Eye (tissue), 1 donor: ENCODE measurements at regions not wholly inside any gene's neighbourhood (a gene's known extent, or its start where the extent isn't known, plus 50 kb on each side); places are given as distances from the start of the nearest gene placed in this dataset.
A peak's percentile ranks its signal among the peaks of the same experiment; 100 is the strongest.

Source experiments
- DNase-seq: peaks from one replicate; pipeline ENCODE4 v3.0.0-alpha.2; 2015

GRCh38 chr3:78161736-78162135 is 1121.8 kb downstream of the ROBO2 start:
- DNase-seq = no peak

- no peak for DNase-seq
These were observed 1123.5 kb downstream of the ROBO2 start for GRCh38 chr3:78163379-78163778.

GRCh38 chr3:78165876-78166275 is 1126.0 kb downstream of the ROBO2 start:
- DNase-seq = no peak

DNA sequence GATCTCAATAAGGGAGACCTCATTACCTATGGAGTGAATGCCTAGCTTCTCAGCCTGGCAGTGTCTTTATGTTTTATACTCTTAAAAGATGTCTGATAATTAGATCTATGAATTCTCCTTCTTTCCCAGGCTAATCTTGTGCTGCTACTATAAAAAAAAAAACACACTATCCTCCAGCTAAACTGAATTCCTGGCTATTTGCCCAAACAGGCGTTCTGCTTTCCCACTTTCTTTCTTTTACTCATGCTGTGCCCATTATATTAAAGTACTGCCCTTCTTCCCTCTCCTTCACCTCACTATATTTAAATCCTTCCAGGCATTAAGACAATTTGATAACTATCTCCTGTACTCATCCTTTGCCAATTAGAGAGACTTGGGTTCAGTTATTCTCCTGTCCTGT is 1134.9 kb downstream of the ROBO2 start:
- DNase-seq = peak; percentile 28

DNA sequence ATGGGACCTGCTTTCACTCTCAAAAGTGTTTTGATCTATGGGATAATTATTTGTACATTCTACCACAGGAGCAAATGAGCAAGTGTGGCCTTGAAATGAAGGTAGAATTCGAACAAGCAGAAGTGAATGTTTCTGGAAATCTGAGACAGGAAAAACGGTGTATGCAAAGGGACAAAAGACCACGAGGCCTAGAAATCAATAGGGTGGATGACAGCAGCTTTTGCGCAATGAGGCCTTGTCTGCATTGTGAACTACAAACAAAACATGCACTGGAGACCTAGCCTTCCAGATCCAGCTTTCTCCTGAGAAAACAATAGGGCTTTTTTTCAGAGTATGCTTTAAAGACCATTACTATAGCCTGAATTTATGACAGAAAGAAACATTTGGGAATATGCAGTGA is 1137.0 kb downstream of the ROBO2 start:
- no peak for DNase-seq

- no peak for DNase-seq
These were observed 1137.9 kb downstream of the ROBO2 start for GRCh38 chr3:78177780-78178179.

GRCh38 chr3:78178209-78178608 is 1138.3 kb downstream of the ROBO2 start:
- DNase-seq = no peak

- DNase-seq = no peak
These were observed 1139.0 kb downstream of the ROBO2 start for GRCh38 chr3:78178740-78179363.

- no peak for DNase-seq
These were observed 1144.2 kb downstream of the ROBO2 start for GRCh38 chr3:78183906-78184599.

GRCh38 chr3:78186404-78186803 is 1146.5 kb downstream of the ROBO2 start:
- DNase-seq = no peak

GRCh38 chr3:78201091-78201490 is 1161.2 kb downstream of the ROBO2 start:
- no peak for DNase-seq

- peak; percentile 57 for DNase-seq
These were observed 1165.1 kb downstream of the ROBO2 start for GRCh38 chr3:78204977-78205376.

DNA sequence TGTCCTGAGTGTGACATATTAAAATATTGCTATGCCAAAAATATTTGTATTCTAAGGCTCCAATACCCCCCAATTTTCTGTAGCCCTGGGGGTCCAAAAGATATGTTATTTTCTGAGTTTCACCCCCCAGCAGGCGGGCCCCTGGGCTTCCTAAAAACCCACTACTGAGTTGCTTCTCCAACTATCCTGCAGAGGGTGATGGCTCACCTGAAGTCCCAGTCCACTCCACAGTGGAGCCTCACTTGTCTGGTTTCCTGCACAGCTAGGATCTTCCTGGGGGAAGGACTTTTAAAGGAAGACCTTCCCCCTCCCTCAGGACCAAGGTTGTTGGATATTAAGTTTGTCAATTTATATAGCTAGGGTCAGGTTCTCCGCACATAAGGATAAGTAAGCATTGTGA is 1181.4 kb downstream of the ROBO2 start:
- DNase-seq = no peak

DNA sequence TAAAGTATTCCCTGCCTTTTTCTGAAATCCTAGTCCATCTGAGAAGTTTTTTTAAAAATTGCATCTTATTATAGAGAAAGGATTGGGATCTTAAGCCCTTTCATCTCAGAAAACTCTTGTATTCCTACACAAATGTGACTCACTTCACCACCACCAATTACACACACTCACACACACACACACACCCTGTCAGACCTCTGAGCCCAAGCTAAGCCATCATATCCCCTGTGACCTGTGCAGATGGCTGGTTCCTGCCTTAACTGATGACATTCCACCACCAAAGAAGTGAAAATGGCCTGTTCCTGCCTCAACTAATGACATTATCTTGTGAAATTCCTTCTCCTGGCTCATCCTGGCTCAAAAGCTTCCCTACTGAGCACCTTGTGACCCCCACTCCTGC is 1181.9 kb downstream of the ROBO2 start:
- no peak for DNase-seq

GRCh38 chr3:78235841-78236240 is 1195.9 kb downstream of the ROBO2 start:
- no peak for DNase-seq

DNA sequence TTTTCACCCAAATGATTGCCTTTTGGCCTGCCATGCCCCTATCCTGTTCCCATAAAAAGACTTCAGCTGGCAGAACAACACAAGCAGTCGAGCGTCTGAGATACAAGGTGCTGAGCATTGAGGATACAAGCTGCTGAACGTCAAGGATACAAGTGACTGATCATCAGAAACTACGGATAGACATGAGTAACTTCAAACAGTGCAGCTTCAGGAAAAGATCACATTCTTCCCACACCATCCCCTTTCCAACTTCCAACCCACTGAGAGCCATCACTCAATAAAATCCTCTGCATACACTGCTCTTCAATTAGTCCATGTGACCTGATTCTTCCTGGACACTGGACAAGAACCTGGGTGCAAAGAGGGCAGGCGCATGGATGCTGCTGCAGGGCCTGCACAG is 1198.9 kb downstream of the ROBO2 start:
- DNase-seq = no peak

DNA sequence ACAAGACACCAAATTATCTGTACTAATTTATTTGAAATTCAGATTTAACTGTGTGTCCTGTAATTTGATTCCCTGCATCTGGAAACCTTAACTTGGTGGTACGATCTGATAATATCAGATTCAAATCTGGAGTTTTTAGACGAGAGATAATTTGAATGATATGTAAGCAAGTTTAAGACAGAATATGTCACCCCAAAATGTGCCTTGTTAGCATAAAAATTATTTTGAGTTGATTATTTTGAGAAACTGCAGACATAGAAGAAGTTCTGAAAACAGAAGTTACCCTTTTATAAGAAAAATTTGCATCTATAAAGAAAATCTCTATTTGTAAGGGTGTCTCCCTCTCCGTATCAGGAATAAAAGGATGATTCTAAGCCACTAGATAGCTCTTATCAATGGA is 1202.8 kb downstream of the ROBO2 start:
- no peak for DNase-seq

DNA sequence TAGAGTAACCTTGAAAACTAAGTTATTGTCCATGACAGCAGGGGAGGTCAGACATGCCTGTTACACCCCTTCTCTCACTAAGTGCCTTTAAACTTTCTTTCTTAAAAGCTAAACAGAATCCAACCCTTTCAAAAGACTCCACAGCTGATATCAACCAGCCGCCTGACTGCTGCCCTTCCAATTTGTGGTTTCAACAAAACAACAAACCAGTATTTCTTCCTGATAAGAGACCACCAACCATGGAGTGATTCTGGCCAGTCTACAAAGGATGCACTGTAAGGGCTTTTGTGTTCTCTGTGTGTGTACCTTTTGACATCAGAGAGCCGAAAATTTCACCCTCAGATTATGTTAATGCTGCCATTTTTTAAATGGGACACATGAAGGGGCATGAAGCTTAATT is 1204.2 kb downstream of the ROBO2 start:
- DNase-seq = no peak

GRCh38 chr3:78249294-78249693 is 1209.4 kb downstream of the ROBO2 start:
- no peak for DNase-seq

- no peak for DNase-seq
These were observed 1214.0 kb downstream of the ROBO2 start for GRCh38 chr3:78253860-78254259.

GRCh38 chr3:78255403-78255802 is 1215.5 kb downstream of the ROBO2 start:
- peak; percentile 38 for DNase-seq

DNA sequence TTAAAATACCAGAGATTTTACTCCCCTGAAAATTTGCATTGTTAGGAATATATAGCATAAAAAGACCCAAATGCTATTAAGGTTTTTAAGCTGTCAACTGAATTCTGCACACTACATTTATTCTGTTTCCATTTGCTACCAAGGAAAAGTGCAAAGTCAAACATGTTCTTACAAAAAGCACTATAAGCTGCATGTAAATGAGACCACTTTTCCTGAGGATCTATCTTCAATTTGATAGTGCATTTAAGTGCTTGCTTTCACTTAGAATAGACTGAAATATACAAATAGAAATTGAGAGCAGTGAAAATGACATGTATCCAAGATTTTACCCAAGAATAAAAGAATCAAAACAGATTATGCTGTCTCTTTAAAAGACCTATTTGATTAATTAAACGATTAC is 1216.2 kb downstream of the ROBO2 start:
- DNase-seq = no peak

DNA sequence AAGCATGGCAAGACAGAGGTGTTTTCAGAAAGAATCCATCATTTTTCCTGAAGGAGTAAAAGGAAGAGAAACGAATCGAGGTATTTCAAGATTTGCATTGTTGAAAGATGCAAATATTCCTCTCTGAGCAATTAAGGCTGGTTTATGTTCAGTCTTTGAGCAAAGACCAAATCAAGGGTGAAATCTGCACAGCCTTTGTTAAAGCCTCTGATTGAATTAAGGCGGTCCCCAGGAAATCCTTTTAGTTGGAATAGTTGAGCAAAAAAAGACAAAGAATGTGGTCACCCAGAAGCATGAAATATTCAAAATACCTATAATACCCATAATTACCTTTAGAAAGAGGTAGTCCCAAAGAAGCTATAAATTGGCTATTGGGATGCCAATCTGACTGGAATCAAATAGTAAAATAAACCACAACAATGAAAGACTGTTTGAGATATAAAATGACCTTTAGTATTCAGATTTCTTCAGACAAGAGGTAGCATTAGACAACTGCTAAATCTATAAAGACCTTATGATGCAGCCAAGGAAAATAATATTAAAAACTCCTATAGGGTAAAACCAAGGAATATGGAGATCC is 1218.1 kb downstream of the ROBO2 start:
- peak; percentile 66 for DNase-seq

GRCh38 chr3:78258798-78259197 is 1218.9 kb downstream of the ROBO2 start:
- no peak for DNase-seq

GRCh38 chr3:78260388-78260787 is 1220.5 kb downstream of the ROBO2 start:
- no peak for DNase-seq
